ENCODE measurements at regions not wholly inside any gene's neighbourhood (a gene's known extent, or its start where the extent isn't known, plus 50 kb on each side); places are given as distances from the start of the nearest gene placed in this dataset.

GRCh38 chr11:32527261-32528175 is 56.1 kb upstream of the EIF3M start:
- TF ChIP-seq EZH2 (IDR thresholded peaks at IDR 0.05; ENCODE audit: borderline replicate concordance, low read length) = no peak
- TF ChIP-seq, protein P1, sequence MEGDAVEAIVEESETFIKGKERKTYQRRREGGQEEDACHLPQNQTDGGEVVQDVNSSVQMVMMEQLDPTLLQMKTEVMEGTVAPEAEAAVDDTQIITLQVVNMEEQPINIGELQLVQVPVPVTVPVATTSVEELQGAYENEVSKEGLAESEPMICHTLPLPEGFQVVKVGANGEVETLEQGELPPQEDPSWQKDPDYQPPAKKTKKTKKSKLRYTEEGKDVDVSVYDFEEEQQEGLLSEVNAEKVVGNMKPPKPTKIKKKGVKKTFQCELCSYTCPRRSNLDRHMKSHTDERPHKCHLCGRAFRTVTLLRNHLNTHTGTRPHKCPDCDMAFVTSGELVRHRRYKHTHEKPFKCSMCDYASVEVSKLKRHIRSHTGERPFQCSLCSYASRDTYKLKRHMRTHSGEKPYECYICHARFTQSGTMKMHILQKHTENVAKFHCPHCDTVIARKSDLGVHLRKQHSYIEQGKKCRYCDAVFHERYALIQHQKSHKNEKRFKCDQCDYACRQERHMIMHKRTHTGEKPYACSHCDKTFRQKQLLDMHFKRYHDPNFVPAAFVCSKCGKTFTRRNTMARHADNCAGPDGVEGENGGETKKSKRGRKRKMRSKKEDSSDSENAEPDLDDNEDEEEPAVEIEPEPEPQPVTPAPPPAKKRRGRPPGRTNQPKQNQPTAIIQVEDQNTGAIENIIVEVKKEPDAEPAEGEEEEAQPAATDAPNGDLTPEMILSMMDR (conservative IDR thresholded peaks at IDR 0.05 in 1 of 2, IDR thresholded peaks at IDR 0.05 in 1 of 2; ENCODE audit: extremely low read depth in 1 of 2, insufficient read depth in 1 of 2, low read depth in 1 of 2, low read length in 2 of 2) = no peak
